Ascending aorta (tissue), 2 donors: ENCODE measurements at regions not wholly inside any gene's neighbourhood (a gene's known extent, or its start where the extent isn't known, plus 50 kb on each side); places are given as distances from the start of the nearest gene placed in this dataset.

Experiments used
- DNase-seq, 2 donors: peaks; one replicate each; pipeline ENCODE4 v3.0.0-alpha.2; 2019; ENCODE audit warnings: low spot score in 2 of 2
- H3K27ac ChIP-seq, 2 donors: fragments of 200-600 bp; sonication (generic); one replicate each; pipeline ENCODE4 v1.5.1; 2016 to 2017; ENCODE audit warnings: mild to moderate bottlenecking in 1 of 2
- H3K27me3 ChIP-seq: fragments of 200-600 bp; sonication (generic); one replicate; pipeline ENCODE4 v1.5.1; 2017
- H3K36me3 ChIP-seq, 2 donors: fragments of 200-600 bp; sonication (generic); one replicate each; pipeline ENCODE4 v1.5.1; 2016
- H3K4me1 ChIP-seq, 2 donors: fragments of 200-600 bp; sonication (generic); one replicate each; pipeline ENCODE4 v1.5.1; 2016 to 2017; ENCODE audit warnings: mild to moderate bottlenecking in 1 of 2
- H3K4me3 ChIP-seq, 2 donors: fragments of 200-600 bp; sonication (generic); one replicate each; pipeline ENCODE4 v1.5.1; 2016 to 2017; ENCODE audit warnings: mild to moderate bottlenecking in 1 of 2
- H3K9me3 ChIP-seq, 2 donors: fragments of 200-600 bp; sonication (generic); one replicate each; pipeline ENCODE4 v1.5.1; 2016
- CTCF ChIP-seq, 3 experiments: fragments of 200-600 bp in 2 of 3; fragments of 450-650 bp in 1 of 3; sonication (generic) in 2 of 3; IDR thresholded peaks; one replicate each; pipeline ENCODE4 v1.5.1; 2016 to 2019; ENCODE audit warnings: antibody characterized with exemption in 3 of 3, mild to moderate bottlenecking in 1 of 3, moderate library complexity in 1 of 3
- intact Hi-C: fragments of 100-400 bp; cut with DNase I; formaldehyde crosslinking; loops from one replicate; pipeline ENCODE4 v1.15.1; 2023

GRCh38 chr12:127663716-127664115 lies 603.3 kb upstream of the TMEM132C start:
- Histone ChIP-seq H3K9me3 (no peaks in the 10 kb centered on the region), H3K4me1 (no peaks in the 10 kb centered on the region), H3K27me3 (no peaks in the 10 kb centered on the region), H3K4me3 (no peak overlapping the region), H3K36me3 (no peaks in the 10 kb centered on the region), H3K27ac (no peak overlapping the region)
- intact Hi-C loops, result no loop called here
- no peak for TF ChIP-seq CTCF (IDR thresholded peaks at IDR 0.05)
- DNase-seq, result no peak

DNA sequence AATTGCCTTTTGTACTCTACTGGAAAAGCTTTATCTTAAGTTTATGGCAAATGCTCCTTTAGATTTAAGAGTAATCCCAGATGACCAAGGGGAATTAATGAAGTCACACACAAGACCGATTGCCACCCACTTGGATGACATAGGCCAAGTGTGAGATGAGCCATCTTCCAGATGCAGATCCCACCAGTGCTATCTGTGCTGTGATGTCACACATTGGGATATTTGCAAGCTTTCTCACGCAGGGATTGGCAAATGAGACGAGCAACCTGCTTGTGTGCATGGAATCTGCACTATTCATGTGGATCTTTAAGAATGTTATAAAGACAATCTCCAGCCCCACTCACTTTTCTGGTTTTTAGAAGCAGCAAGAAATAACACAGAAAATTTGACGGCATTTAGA lies 602.1 kb upstream of the TMEM132C start:
- no peak for TF ChIP-seq CTCF (IDR thresholded peaks at IDR 0.05)
- intact Hi-C loops, result no loop called here
- Histone ChIP-seq H3K36me3 (no peaks in the 10 kb centered on the region), H3K4me3 (no peak overlapping the region), H3K4me1 (no peaks in the 10 kb centered on the region), H3K9me3 (no peaks in the 10 kb centered on the region), H3K27me3 (no peaks in the 10 kb centered on the region), H3K27ac (no peak overlapping the region)
- no peak for DNase-seq

GRCh38 chr12:127667131-127667685 lies 599.8 kb upstream of the TMEM132C start:
- Histone ChIP-seq H3K27me3 (no peaks in the 10 kb centered on the region), H3K36me3 (no peaks in the 10 kb centered on the region), H3K4me1 (no peaks in the 10 kb centered on the region), H3K9me3 (no peaks in the 10 kb centered on the region), H3K4me3 (no peak overlapping the region), H3K27ac (no peak overlapping the region)
- no peak for TF ChIP-seq CTCF (IDR thresholded peaks at IDR 0.05)
- intact Hi-C loops, result no loop called here
- no peak for DNase-seq

- DNase-seq, result no peak
- no peaks in the 10 kb centered on the region for H3K27me3 ChIP-seq
- no peak overlapping the region for H3K27ac ChIP-seq
- no peaks in the 10 kb centered on the region for H3K4me1 ChIP-seq
- no peaks in the 10 kb centered on the region for H3K9me3 ChIP-seq
- intact Hi-C loops, result loop anchor here (10.0 kb wide), 1 partner anchor 185 kb away; no protein-coding TSS in a partner anchor
- no peak for TF ChIP-seq CTCF (IDR thresholded peaks at IDR 0.05)
- no peak overlapping the region for H3K4me3 ChIP-seq
- no peaks in the 10 kb centered on the region for H3K36me3 ChIP-seq
Observed at GRCh38 chr12:127670294-127670693, 596.7 kb upstream of the TMEM132C start.

- intact Hi-C loops, result loop anchor here (10.0 kb wide), 1 partner anchor 186 kb away; no protein-coding TSS in a partner anchor
- Histone ChIP-seq H3K27me3 (no peaks in the 10 kb centered on the region), H3K36me3 (no peaks in the 10 kb centered on the region), H3K4me1 (no peaks in the 10 kb centered on the region), H3K27ac (no peak overlapping the region), H3K4me3 (no peak overlapping the region), H3K9me3 (no peaks in the 10 kb centered on the region)
- TF ChIP-seq CTCF (IDR thresholded peaks at IDR 0.05), result no peak
- DNase-seq, result no peak
Observed at GRCh38 chr12:127670796-127671195, 596.2 kb upstream of the TMEM132C start.

- intact Hi-C loops, result loop anchor here (1.0 to 10.0 kb wide), 7 partner anchors 34 to 394 kb away; no protein-coding TSS in a partner anchor
- Histone ChIP-seq H3K27ac (no peak overlapping the region), H3K27me3 (no peaks in the 10 kb centered on the region), H3K9me3 (no peaks in the 10 kb centered on the region), H3K4me3 (no peak overlapping the region), H3K4me1 (peaks cover 0 to 9% of the 10 kb centered on the region in 2 donors), H3K36me3 (no peaks in the 10 kb centered on the region)
- no peak for TF ChIP-seq CTCF (IDR thresholded peaks at IDR 0.05)
- DNase-seq, result no peak
Observed at GRCh38 chr12:127675936-127676335, 591.0 kb upstream of the TMEM132C start.
